Effector memory CD4-positive, alpha-beta T cell (primary cell): ENCODE measurements at regions not wholly inside any gene's neighbourhood (a gene's known extent, or its start where the extent isn't known, plus 50 kb on each side); places are given as distances from the start of the nearest gene placed in this dataset.

Experiments used
- DNase-seq, 3 donors: peaks; one replicate each; pipeline ENCODE4 v3.0.0-alpha.2; 2020
- H3K27ac ChIP-seq: 2 replicates; pipeline ENCODE4 v1.7.0; 2013; ENCODE audit warnings: mild to moderate bottlenecking, low read length, moderate library complexity; ENCODE audit not compliant: insufficient read depth, poor library complexity, severe bottlenecking
- H3K27me3 ChIP-seq: replicated peaks from 2 replicates; pipeline ENCODE4 v1.7.0; 2013; ENCODE audit warnings: mild to moderate bottlenecking, low read length; ENCODE audit not compliant: insufficient read depth, control insufficient read depth, poor library complexity, severe bottlenecking
- H3K36me3 ChIP-seq: 2 replicates; pipeline ENCODE4 v1.7.0; 2013; ENCODE audit warnings: mild to moderate bottlenecking, low read length, moderate library complexity; ENCODE audit not compliant: control insufficient read depth, insufficient read depth
- H3K4me1 ChIP-seq: 2 replicates; pipeline ENCODE4 v1.7.0; 2013; ENCODE audit warnings: low read length, mild to moderate bottlenecking; ENCODE audit not compliant: control insufficient read depth, insufficient read depth, poor library complexity, severe bottlenecking
- H3K4me3 ChIP-seq: 2 replicates; pipeline ENCODE4 v1.7.0; 2013; ENCODE audit warnings: low read length, low read depth, mild to moderate bottlenecking; ENCODE audit not compliant: insufficient read depth, poor library complexity, severe bottlenecking
- H3K9me3 ChIP-seq: 2 replicates; pipeline ENCODE4 v1.7.0; 2013; ENCODE audit warnings: mild to moderate bottlenecking, low read length, moderate library complexity; ENCODE audit not compliant: control insufficient read depth

DNA sequence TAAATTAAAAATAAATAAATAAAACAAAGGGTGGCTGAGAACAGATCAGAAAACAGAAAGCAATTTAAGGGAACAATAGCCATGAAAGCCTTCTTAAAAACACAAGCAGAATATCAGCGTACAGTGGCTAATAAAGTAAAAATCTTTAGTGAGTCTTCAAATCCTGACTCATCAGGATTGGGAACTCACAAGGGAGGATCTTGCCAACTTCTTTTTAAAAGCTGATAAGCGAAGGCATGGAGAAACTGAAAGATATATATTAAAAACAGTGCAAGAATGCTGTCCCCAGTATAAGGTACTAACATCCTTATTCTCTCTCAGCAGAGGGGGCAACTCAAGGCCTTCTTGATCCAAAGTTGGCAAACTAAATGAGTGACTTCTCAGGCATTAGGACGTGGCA lies 180.1 kb downstream of the DHX15 start:
- Histone ChIP-seq H3K27ac (no peak overlapping the region), H3K27me3 (no peaks in the 10 kb centered on the region), H3K4me1 (no peaks in the 10 kb centered on the region), H3K4me3 (no peak overlapping the region), H3K9me3 (no peaks in the 10 kb centered on the region), H3K36me3 (no peaks in the 10 kb centered on the region)
- no peak for DNase-seq

DNA sequence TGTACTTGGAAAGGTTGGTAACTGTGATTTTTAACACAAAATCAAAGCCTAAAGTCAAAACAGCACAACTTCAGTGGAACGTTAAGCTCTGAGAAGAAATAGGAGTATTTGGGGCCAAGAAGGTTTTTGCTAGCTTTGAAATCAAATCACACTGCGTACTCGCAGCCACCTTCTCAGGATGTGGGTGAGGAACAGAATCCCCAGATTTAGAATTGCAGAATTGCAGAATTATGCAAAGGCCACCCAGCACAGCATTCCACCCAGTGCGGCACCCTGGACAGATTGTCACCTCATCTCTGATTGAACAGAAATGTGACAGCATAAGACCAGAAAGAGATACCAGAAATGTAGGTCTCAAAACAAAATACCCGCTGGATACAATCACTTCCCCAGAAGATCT lies 181.1 kb downstream of the DHX15 start:
- Histone ChIP-seq H3K27ac (no peak overlapping the region), H3K27me3 (no peaks in the 10 kb centered on the region), H3K9me3 (no peaks in the 10 kb centered on the region), H3K4me3 (no peak overlapping the region), H3K4me1 (no peaks in the 10 kb centered on the region), H3K36me3 (no peaks in the 10 kb centered on the region)
- no peak for DNase-seq

DNA sequence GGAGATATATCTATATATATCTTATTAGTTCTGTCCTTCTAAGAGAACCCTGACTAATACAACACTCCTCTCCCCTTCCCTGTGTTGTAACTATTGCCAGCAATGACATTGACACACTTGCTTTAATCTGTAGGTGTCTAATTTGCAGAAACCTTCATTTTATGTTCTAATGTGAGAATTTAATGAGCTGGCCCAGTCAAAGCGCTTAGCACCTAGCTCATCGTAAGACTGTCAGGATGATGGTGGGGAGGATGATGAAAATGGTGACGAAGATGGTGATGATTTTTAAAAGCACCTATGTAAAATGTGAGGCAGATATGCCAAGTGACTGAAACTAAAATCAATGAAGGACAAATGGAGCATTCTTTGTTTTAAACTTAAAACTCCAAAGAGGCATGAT lies 183.8 kb downstream of the DHX15 start:
- H3K9me3 ChIP-seq = no peaks in the 10 kb centered on the region
- no peak for DNase-seq

DNA sequence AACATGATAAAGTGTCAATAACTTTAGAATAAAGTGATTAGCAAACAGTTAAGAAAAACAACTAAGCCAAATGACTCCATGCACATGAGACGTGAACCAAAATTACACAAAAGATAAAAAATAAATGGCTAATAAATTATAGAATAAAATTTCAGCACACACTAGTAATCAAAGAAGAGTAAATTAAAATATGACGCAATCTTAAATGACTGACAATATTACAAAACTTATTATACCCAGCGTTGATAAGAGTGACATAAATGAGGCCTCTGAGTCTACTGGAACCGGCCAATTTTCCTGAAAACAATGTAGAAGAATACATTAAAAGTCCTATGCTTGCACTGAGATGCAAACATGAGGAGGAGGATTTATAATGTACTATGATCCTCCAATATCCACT lies 187.4 kb downstream of the DHX15 start:
- Histone ChIP-seq H3K4me3 (no peak overlapping the region), H3K27me3 (no peaks in the 10 kb centered on the region), H3K9me3 (no peaks in the 10 kb centered on the region), H3K27ac (no peak overlapping the region), H3K4me1 (no peaks in the 10 kb centered on the region), H3K36me3 (no peaks in the 10 kb centered on the region)
- no peak for DNase-seq

More for the DNA sequence above, 183.8 kb downstream of the DHX15 start:
- Histone ChIP-seq H3K4me1 (no peaks in the 10 kb centered on the region), H3K36me3 (no peaks in the 10 kb centered on the region), H3K27ac (no peak overlapping the region), H3K27me3 (no peaks in the 10 kb centered on the region), H3K4me3 (no peak overlapping the region)

DNA sequence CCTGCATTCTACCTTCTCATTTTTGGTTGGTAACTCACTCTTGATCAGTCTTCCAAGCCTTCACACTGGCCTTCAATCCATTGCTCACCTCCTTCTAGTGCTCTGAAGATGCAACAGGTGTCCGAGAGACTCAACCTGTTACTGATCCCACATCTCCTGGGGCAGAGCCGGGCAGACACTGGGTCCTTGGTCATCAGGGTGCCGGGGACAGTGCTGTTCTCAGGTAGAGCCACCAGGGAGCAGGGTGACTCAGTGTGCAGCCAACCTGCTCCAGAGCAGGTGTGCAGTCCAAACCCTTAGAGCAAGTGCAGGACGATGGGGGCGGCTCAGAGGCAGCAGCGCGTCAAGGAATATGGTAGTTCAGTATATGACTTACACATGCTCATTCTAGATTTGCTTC lies 188.4 kb downstream of the DHX15 start:
- Histone ChIP-seq H3K27me3 (no peaks in the 10 kb centered on the region), H3K4me3 (no peak overlapping the region), H3K9me3 (no peaks in the 10 kb centered on the region), H3K27ac (no peak overlapping the region), H3K4me1 (no peaks in the 10 kb centered on the region), H3K36me3 (no peaks in the 10 kb centered on the region)
- no peak for DNase-seq

DNA sequence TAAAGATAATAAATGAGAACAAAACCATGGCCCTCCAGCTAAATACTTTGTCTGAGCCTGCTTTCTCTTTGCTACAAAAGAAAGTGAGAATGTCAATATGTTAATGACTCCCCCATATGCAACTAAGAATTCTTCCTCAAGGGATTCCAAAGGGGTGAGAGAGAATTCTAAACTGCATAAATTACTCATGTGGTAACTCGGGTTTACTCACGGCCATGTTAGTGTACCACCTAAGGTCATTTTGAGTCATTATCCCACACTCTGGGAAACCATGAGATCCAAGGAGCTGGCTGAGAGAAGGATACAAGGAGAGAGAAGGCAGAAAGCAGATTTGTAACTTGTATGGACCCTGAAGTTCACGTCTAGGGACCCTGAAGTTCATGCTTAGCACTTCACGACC lies 190.3 kb downstream of the DHX15 start:
- Histone ChIP-seq H3K36me3 (no peaks in the 10 kb centered on the region), H3K4me1 (no peaks in the 10 kb centered on the region), H3K9me3 (no peaks in the 10 kb centered on the region), H3K27ac (no peak overlapping the region), H3K27me3 (no peaks in the 10 kb centered on the region), H3K4me3 (no peak overlapping the region)
- no peak for DNase-seq

DNA sequence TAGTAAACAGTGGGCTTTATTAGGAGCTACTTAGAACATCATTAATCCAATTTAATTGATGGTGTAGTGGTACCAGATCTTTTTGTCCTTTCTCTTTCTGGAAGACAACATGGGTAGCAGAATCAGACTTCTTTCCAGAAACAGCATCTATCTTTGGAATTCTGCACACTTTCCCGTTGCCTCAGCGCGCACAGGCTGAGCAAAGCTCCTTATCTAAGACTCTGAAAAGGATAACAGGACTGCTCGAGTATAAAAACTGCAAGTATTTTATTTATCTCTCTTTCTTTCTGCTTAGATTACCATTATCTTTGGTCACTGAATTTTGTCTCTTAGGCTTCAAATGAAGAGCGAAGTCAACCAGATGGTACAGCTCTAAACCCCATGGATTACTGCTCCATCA lies 191.7 kb downstream of the DHX15 start:
- H3K4me3 ChIP-seq = no peak overlapping the region
- H3K27me3 ChIP-seq = no peaks in the 10 kb centered on the region
- no peak for DNase-seq
- H3K36me3 ChIP-seq = no peaks in the 10 kb centered on the region
- no peaks in the 10 kb centered on the region for H3K4me1 ChIP-seq
- no peaks in the 10 kb centered on the region for H3K9me3 ChIP-seq
- H3K27ac ChIP-seq = no peak overlapping the region

DNA sequence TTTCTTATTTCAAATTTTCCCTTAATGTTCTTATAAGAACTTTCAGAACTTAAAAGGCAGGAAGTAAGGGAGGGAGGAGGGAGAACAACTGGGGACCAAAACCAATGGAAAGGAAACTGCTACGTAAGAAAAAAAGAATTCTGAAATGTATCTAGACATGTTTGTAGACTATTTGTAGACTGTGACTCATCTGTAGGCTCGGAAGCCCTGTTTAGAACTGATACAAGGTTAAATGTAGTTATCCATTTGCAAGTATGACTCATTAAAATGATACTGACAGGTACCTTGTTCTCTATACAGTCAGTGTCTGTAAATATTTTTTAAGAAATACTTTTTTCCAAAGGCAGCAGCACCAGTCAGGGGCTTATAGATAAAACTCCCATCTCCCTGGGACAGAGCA lies 202.0 kb downstream of the DHX15 start:
- no peaks in the 10 kb centered on the region for H3K36me3 ChIP-seq
- no peak overlapping the region for H3K27ac ChIP-seq
- no peaks in the 10 kb centered on the region for H3K4me1 ChIP-seq
- H3K9me3 ChIP-seq = no peaks in the 10 kb centered on the region
- H3K4me3 ChIP-seq = no peak overlapping the region
- no peaks in the 10 kb centered on the region for H3K27me3 ChIP-seq
- DNase-seq = no peak

DNA sequence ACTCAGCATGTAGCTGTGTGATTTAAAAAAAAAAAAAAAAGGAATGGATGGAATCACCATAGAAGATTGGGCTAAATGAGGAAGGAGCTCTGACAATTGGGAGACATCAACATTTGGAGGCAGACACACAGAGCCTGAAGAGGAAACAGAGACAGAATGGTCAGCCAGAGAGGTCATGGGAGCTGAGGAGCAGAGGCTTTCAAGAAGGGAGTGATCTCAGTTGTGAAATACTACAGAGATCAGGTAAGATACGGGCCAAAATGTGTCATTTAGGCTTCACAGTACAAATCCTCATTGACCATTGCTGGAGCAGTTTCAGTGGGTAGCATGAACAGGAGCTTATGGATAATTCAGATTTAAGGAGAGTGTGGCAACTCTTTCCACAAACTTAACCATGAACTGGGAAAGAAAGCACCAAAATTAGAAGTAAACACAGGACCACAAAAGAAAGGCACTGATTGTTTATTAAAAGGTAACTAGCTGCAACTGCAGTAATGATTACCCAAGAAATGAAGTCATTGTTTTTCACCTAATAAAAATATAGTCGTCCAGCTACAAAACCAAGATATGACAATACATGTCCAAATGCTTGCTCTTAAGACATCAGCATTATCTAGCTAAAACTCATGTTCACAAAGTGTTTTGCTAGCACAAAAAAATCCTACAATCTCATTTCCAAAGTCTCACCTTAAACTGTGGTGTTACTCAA lies 203.2 kb downstream of the DHX15 start:
- no peak overlapping the region for H3K4me3 ChIP-seq
- DNase-seq = no peak
- no peaks in the 10 kb centered on the region for H3K27me3 ChIP-seq
- H3K27ac ChIP-seq = no peak overlapping the region
- no peaks in the 10 kb centered on the region for H3K4me1 ChIP-seq
- no peaks in the 10 kb centered on the region for H3K9me3 ChIP-seq
- no peaks in the 10 kb centered on the region for H3K36me3 ChIP-seq

DNA sequence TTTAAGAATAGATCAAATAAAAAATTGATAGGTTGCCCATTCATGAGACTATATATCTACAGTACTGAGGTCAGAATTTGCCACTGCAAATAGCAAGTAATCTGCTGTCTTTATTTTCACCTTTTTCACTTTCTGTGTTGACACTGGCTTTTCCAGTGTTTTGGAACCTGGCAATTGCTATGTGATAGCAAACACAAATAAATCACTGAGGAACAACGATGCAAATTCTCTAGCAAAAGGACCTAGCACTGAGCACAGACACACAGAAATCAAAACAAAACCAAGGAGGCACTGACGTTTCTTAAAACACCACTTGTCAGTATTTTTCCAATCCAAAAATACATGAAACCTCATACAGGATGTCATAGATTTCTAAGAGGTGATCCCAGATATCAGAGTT lies 210.7 kb downstream of the DHX15 start:
- Histone ChIP-seq H3K36me3 (no peaks in the 10 kb centered on the region), H3K4me3 (no peak overlapping the region), H3K27ac (no peak overlapping the region), H3K27me3 (no peaks in the 10 kb centered on the region), H3K4me1 (no peaks in the 10 kb centered on the region), H3K9me3 (no peaks in the 10 kb centered on the region)
- no peak for DNase-seq
